ENCODE measurements at regions not wholly inside any gene's neighbourhood (a gene's known extent, or its start where the extent isn't known, plus 50 kb on each side); places are given as distances from the start of the nearest gene placed in this dataset.

GRCh38 chrX:3176439-3176820 lies 135.2 kb downstream of the ARSF start:
- TF ChIP-seq EZH2 (IDR thresholded peaks at IDR 0.05) (no peak), POLR2AphosphoS5 (IDR thresholded peaks at IDR 0.05; ENCODE audit: borderline replicate concordance, low read depth, low read length) (no peak), FOXP2 (optimal IDR thresholded peaks at IDR 0.05; ENCODE audit: control extremely low read depth, extremely low read length, insufficient read depth) (no peak)

All from SK-N-MC (cell line).